ENCODE measurements at regions not wholly inside any gene's neighbourhood (a gene's known extent, or its start where the extent isn't known, plus 50 kb on each side); places are given as distances from the start of the nearest gene placed in this dataset.
"Not testable (repeated sequence)": the region's sequence is repeated elsewhere in the genome, so short reads cannot be mapped to it uniquely, and the experiment has no call there.

DNA sequence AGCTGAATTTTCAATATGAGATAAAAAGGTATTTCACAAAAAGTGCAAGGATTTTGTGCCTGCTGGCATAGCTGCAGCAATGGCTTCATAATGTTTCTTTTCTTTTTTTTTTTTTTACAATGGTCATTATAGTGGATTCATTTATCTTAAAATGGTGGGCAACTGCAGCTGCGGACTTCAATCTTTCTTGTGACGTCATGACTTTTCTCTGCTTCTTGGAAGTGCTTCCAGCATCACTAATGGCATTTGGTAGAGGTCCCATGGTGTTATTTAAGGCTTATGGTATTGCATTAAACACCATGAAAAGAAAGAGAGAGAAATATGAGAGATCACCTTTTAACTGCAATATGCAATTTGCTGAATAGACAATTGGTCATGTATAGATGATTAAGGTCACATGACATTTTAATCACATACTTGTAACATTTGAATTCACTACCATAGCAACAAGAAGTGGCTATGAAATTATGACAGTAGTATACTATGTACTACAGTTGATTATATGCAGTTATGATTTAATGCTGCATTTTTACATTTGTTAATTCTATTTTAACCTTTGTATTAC is 684.0 kb upstream of the AADAT start:
- DNase-seq = no peak

DNA sequence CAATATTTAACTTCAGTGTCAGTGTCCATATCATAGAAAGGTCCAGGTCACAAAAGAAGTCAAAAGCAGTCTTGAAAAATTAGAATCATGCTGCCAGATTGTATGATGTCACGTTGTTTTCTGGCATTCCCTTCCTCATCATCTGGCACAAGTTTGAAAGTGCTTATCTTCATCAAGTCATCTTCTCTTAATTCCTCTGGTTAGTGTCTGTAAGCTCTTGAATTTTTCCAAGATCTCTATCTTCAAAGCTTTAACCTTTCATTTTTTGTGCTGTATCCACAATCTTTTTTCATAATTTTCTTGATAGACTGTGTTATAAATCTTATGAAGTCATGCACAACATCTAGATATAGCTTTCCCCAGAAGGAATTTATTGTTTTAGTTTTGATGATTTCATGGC is 682.7 kb upstream of the AADAT start:
- DNase-seq = no peak

DNA sequence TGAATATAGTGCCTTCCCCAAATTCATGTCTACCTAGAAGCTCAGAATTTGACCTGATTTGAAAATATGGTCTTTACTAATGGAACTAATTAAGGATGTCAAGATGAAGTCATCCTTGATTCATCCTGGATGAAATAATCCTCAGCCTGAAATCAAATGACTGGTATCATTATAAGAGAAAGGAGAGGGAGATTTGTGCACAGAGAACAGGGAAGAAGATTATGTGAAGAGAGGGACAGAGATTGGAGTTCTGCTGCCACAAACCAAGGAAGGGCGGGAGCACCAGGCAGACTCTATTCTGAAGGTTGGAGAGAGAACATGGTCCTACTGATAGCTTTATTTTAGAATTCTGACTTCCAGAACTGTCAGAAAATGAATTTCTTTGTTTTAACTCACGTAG is 680.9 kb upstream of the AADAT start:
- no peak for DNase-seq

GRCh38 chr4:170769862-170770261 is 680.1 kb upstream of the AADAT start:
- no peak for DNase-seq

DNA sequence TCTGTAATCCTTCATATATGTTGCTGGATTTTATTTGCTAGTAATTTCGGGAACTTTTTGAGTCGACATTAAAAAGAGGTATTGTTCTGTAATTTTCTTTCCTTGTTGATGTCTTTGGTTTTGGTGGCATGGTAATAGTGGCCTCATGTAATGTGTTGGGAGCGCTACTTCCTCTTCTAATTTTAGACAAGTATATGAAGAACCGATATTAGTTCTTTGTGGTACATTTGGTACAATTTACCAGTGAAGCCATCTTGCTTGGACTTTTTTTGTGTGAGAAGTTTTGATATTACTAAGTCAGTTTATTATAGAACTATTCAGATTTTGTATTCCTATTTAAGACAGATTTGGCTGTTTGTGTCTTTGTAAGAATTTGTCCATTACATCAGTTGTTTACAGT is 669.2 kb upstream of the AADAT start:
- no peak for DNase-seq

DNA sequence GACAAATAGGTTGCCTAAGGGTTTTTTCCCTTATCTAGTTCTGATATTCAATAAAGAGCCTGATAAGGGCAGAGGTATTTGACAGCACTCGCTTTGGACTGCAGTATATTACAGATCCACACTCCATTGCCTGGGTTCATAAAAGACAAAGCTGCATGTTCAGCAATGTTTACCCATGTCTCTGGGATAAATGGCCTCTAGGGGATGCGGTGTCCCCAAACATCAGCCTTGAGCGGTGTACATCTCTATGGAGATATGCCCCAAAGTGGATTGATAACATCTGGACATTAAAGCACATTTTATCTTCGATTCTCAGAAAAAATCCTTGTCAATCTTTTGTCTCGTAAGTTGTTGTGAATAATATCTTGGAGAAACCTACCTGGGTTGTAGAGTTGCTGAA is 660.8 kb upstream of the AADAT start:
- DNase-seq = no peak

- no peak for DNase-seq
These were observed 659.2 kb upstream of the AADAT start for GRCh38 chr4:170748975-170749374.

GRCh38 chr4:170743633-170744032 is 653.9 kb upstream of the AADAT start:
- no peak for DNase-seq

DNA sequence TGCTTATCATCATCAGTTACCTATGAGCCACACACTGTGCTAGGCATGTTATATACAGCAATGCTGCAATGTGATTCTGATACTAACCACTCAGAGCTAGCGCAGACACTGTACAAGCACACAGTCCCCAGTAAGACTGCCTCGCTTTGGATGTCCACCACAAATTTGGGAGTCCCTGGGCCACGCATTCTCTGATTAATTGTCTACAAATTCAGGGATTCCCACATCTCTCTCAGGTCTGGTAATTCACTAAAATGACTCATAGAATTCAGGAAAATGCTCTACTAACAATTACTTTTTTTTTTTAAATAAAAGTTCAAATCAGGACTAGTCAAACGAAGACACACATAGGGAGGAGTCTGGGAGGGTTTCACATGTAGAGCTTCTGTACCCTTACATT is 652.1 kb upstream of the AADAT start:
- DNase-seq = no peak

- DNase-seq = no peak
These were observed 647.0 kb upstream of the AADAT start for GRCh38 chr4:170736710-170737109.

GRCh38 chr4:170729897-170730296 is 640.1 kb upstream of the AADAT start:
- DNase-seq = no peak

- DNase-seq = no peak
These were observed 639.5 kb upstream of the AADAT start for GRCh38 chr4:170729236-170729635.

- DNase-seq = no peak
These were observed 634.4 kb upstream of the AADAT start for GRCh38 chr4:170724191-170724590.

DNA sequence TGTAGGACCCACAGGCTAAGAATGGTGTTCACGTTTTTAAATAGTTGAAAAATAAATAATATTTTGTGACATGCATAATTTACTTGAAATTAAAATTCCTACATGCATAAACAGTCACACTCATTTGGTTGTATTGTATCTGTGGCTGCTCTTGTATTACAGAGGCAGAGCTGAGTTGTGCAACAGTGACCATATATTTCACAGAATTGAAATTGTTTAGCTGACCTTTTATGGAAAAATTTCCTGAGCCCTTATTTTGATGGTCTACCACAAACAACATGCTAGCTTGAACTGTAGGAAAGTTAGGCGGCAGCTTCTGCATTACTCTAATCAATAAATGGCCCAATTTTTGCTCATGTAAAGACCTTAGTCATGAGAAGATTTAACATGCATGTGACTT is 633.4 kb upstream of the AADAT start:
- no peak for DNase-seq

GRCh38 chr4:170721812-170722373 is 632.1 kb upstream of the AADAT start:
- no peak for DNase-seq

- no peak for DNase-seq
These were observed 627.1 kb upstream of the AADAT start for GRCh38 chr4:170716868-170717267.

GRCh38 chr4:170705907-170706306 is 616.2 kb upstream of the AADAT start:
- DNase-seq = no peak

GRCh38 chr4:170700064-170700463 is 610.3 kb upstream of the AADAT start:
- DNase-seq = no peak

DNA sequence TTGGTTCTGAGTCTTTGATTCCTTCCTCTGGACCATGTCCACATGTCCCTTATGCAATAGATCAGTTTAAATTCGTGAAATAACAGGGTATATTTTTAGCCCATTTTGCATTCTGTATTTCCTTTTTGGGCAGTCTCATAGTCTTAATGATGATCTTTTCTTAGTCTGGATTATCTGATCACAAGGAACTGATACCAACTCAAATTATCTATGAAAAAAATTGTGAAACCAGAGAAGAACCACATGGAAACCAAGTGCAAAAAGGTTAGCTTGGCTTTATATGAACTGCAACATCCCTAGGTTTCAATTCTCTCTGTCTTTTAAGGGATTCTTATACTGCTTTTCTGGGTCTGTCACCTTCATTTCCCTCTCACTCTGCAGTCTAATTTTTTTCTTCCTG is 608.6 kb upstream of the AADAT start:
- DNase-seq = no peak

DNA sequence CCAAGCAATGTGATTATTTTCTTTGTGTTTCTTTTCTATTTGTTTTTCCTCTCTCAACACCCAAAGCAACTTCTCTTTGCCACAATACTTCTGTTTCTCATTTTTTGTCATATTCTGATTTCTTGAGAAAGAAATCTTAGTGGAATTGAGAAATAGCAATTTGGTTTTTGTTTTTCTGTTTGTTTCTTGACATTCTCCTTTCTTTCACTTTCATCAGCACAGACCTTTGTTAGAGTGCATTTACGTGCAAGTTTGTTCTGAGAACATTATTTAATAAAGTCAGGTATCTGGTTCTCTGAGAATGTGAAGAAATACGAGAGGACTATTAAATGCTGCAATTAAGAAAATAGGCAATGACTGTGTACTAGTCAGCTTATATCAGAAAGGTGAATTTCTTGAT is 608.1 kb upstream of the AADAT start:
- no peak for DNase-seq

GRCh38 chr4:170697045-170697444 is 607.3 kb upstream of the AADAT start:
- DNase-seq = no peak

GRCh38 chr4:170691168-170691567 is 601.4 kb upstream of the AADAT start:
- DNase-seq = no peak

- no peak for DNase-seq
These were observed 598.0 kb upstream of the AADAT start for GRCh38 chr4:170687751-170688150.

- DNase-seq = not testable (repeated sequence)
These were observed 595.9 kb upstream of the AADAT start for GRCh38 chr4:170685701-170686100.

GRCh38 chr4:170682558-170683294 is 593.0 kb upstream of the AADAT start:
- DNase-seq = no peak
